ENCODE measurements at regions not wholly inside any gene's neighbourhood (a gene's known extent, or its start where the extent isn't known, plus 50 kb on each side); places are given as distances from the start of the nearest gene placed in this dataset.
A peak's percentile ranks its signal among the peaks of the same experiment; 100 is the strongest.
"Not testable (repeated sequence)": the region's sequence is repeated elsewhere in the genome, so short reads cannot be mapped to it uniquely, and the experiment has no call there.

- DNase-seq (no peak), ATAC-seq (no peak)
- intact Hi-C loops (cut with micrococcal nuclease), result no loop called here
Observed at GRCh38 chr9:73095425-73095824, 56.2 kb upstream of the ANXA1 start.

DNA sequence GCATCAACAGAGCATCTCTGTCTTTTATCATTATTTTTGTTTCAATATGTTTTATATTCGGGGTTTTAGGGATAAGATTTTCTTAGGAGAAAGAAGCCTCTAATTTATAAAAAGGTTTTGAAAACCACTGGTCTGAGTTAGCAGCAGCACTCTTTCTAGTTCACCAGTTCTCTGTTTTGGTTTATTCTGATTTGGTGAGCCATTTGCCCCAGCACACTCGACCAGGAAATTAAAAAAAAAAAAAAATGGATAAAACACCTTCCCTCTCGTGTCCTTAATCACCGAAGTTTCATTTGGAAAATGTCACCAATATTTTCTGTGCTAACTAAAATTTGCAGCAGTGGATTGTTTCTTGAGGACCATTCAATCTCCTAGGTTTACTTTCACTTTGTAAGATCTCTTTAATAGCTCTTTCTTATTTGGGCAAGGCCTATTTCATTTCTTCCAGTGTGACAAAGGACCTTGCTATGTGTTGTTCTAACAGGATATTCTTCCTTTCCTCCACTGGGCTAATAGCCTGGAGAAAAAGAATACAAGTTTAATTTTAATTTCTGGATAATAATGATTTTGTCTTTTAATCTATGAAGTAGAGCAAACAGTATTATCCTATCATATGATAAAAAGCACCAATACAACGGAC lies 57.8 kb upstream of the ANXA1 start:
- DNase-seq (no peak), ATAC-seq (peak; percentile 36)

GRCh38 chr9:73093016-73093739 lies 58.5 kb upstream of the ANXA1 start:
- intact Hi-C loops (cut with micrococcal nuclease), result no loop called here
- ATAC-seq (no peak), DNase-seq (no peak)

More for the DNA sequence above, 57.8 kb upstream of the ANXA1 start:
- intact Hi-C loops (cut with micrococcal nuclease), result no loop called here

GRCh38 chr9:73091909-73092308 lies 59.8 kb upstream of the ANXA1 start:
- ATAC-seq, result no peak
- intact Hi-C loops (cut with micrococcal nuclease), result no loop called here
- DNase-seq, result no peak

DNA sequence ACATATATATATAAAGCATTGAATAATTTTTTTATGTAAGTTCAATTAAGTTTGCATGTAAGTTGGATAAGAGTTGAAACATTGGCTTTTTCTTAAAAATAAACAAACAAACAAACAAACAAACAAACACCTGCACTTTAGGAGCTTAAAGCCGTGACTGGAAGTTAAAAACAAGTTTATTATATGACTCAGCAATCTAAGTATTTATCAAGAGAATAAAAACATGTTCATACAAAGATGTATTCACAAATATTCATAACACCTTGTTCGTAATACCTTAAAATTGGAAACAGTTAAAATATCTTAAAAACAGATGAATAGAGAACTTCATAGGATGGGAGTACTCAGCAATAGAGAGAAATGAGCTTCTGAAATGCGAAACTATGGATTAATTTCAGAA lies 61.5 kb upstream of the ANXA1 start:
- intact Hi-C loops (cut with micrococcal nuclease), result no loop called here
- DNase-seq (no peak), ATAC-seq (no peak)

DNA sequence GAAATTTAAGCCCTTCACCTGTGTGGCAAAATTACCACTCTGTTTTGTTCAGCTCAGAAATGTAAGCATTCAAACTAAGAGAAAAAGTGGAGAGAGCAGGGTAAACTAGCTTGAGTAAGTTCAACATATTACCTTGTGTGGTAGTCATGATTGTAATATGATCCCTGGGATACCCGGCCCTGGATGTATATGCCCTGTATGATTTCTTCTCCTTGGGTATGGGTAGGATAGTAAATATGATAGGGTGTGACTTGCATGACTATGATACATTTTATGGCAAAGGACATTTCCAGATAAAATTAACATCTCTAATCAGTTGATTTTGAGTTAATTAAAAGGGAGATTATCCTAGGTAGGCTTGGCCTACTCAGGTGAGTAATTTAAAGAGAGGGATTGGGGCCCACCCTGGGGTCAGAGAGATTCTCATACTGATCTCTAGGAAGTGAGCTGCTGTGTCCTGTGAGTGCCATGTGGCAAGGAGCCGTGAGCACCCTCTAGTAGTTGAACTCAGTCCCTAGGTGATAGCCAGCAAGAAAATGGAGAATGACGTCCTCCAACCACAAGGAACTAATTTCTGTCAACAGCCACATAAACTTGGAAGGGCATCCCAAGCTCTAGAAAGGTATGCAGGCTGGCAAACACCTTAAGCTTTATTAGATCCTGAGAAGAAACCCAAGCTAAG lies 62.2 kb upstream of the ANXA1 start:
- intact Hi-C loops (cut with micrococcal nuclease), result no loop called here
- DNase-seq (no peak), ATAC-seq (no peak)

DNA sequence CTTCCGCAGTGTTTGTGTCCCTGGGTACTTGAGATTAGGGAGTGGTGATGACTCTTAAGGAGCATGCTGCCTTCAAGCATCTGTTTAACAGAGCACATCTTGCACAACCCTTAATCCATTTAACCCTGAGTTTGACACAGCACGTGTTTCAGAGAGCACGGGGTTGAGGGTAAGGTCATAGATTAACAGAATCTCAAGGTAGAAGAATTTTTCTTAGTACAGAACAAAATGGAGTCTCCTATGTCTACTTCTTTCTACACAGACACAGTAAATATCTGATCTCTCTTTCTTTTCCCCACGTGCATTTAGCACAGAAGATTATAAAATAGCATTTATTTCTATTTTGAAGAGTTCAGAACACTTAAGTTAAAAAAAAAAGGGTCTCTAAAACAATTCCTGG lies 63.8 kb upstream of the ANXA1 start:
- ATAC-seq; intact Hi-C loops (cut with micrococcal nuclease); DNase-seq: not testable (repeated sequence)

GRCh38 chr9:73083519-73083918 lies 68.1 kb upstream of the ANXA1 start:
- no peak for DNase-seq
- ATAC-seq, result no peak
- intact Hi-C loops (cut with micrococcal nuclease), result loop anchor here (5.0 kb wide), 1 partner anchor 211 kb away; no protein-coding TSS in a partner anchor

- intact Hi-C loops (cut with micrococcal nuclease), result loop anchor here (5.0 kb wide), 1 partner anchor 210 kb away; no protein-coding TSS in a partner anchor
- ATAC-seq (peak; percentile 56), DNase-seq (no peak)
Observed at GRCh38 chr9:73081979-73082657, 69.5 kb upstream of the ANXA1 start.

DNA sequence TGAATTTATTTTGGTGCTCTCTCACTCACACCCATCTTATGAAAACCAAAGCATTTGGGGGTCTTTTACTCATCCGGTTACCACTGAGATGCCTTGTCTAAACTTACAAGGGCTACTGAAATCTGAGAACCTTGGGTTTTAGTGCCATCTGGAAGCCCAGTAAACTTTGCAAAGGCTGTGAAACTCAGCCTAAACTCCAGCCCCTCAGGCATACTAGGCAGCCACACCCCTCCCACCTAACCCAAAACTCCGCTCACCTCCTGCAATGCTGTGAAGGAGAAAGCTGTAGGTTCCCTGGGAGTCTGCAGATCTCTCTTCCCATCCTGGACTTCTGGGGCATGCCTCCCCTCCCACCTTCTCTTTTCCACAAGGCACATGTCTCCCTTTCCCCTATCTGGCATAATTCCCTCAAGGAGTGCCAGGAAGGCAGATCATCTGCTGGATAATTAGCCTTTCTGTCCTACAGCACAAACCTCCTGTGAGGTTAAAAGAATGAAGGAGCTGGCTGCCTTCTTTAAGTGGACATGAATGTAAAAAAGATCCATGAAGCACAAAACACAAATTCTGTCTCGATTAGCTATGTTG lies 71.5 kb upstream of the ANXA1 start:
- intact Hi-C loops (cut with micrococcal nuclease), result loop anchor here (5.0 kb wide), 1 partner anchor 208 kb away; no protein-coding TSS in a partner anchor
- ATAC-seq, result no peak
- no peak for DNase-seq

DNA sequence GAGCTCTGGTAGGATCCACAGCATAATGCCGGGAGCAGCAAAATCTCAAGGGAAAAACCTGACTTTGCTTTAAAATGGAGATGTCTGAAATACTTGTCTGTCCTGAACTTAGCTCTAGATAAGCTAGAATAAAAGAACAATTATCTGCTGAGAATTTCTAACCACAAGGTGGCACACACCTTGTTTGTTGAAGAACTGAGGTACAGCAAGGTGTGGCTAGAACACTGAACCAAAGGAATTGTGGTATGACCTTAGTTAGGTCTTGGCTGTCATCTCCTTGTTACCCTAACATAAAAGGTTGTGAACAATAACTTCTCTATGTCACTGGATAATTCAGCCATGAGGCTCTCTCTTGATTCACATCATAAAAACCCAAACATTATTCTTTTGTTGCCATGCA lies 72.3 kb upstream of the ANXA1 start:
- ATAC-seq (no peak), DNase-seq (no peak)
- intact Hi-C loops (cut with micrococcal nuclease), result no loop called here

DNA sequence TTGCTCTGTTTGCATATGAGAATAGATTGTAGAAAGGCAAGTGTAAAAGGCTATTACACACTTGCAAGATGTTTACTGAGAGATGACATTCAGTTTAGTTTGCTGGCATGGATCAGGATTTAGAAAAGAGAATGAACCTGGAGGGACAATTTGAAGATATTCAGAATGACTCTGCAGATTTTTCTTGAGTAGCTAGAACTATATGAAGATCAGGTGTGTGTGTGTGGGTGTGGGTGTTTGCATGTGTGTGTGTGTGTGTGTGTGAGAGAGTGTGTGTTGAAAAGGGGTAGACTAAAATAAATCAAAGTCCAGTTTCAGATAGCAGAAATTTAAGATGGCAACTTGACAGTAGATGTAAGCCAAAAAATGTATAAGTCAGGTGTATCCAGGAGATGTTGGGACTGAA lies 74.0 kb upstream of the ANXA1 start:
- intact Hi-C loops (cut with micrococcal nuclease), result no loop called here
- DNase-seq (no peak), ATAC-seq (no peak)

DNA sequence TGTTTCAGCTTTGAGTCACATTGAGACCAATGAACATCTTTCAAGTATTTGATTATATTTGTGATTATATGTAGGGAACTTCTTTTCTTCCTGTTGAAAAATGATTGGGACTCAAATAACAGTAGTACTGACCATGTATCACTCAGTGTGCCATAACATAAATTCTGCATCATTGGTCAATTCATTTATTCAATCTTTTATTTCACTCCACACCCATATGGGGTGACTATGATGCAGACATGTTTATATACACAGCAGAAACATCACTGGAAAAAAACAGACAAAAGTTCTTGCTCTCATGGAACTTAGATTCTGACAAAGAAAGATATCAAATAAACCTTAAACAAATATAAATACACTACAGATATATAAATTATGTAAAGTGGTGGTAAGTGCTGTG lies 74.7 kb upstream of the ANXA1 start:
- intact Hi-C loops (cut with micrococcal nuclease), result no loop called here
- ATAC-seq, result no peak
- no peak for DNase-seq

DNA sequence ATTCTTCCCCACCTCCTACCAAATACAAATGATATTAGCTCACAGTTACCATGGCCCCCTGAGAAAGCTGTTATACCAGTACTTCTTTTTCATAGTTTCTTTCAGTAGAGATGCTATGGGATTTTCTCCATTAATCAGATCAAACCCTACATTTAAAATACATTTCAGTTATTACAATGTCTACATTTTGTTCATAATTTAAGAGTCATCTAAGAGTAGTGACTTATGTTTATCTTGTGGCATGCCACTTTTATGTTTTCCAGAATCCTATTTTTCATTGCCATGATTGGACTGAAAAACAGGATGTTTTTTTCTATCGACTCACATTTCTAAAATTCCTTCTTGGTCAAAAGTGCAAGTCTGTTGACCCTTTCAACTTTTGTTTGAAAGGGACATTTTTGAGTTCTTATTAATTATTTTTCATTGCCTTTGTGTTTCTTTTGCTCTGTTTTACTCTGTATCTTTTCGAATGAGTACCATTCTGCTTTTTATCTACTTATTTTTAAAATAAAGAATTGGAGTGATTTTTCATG lies 77.4 kb upstream of the ANXA1 start:
- intact Hi-C loops (cut with micrococcal nuclease), result no loop called here
- no peak for ATAC-seq
- DNase-seq, result no peak

DNA sequence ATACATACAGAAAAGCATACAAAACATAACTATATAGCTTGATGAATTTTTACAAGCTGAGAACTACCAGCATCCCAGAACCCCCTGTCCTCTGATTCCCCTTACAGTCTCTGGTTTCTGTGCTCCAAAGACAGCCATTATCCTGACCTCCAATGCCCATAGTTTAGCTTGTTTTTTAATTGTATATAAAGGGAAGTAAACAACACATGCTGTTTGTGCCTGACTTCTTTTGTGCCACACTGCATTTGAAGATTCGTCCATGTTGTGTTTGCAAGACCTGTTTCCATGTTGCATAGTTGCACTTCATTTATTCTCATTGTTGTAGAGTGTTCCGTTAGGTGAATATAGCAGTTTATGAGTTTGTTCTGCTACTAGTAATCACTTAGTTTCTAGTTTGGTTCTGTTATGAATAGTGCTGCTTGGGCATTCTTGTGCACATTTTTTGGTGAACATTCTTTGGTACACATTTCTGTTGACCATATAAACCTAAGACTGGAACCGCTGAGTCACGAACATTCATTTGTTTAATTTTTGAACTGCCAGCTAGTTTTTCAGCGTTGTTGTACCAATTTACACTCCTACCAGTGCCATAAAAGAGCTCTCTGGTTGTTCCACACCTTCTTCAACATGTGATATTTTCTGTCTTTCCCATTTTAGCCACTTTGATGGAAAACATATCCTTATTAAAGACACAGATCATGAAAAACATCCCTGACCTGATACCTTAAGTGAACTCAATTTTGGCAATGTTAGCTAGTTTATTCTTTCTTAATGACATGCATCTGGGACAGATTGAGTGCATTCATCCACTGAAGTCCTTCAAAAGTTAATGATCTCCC lies 78.1 kb upstream of the ANXA1 start:
- ATAC-seq (no peak), DNase-seq (no peak)
- intact Hi-C loops (cut with micrococcal nuclease), result no loop called here

GRCh38 chr9:73067074-73067473 lies 84.6 kb upstream of the ANXA1 start:
- ATAC-seq, result no peak
- intact Hi-C loops (cut with micrococcal nuclease), result no loop called here

DNA sequence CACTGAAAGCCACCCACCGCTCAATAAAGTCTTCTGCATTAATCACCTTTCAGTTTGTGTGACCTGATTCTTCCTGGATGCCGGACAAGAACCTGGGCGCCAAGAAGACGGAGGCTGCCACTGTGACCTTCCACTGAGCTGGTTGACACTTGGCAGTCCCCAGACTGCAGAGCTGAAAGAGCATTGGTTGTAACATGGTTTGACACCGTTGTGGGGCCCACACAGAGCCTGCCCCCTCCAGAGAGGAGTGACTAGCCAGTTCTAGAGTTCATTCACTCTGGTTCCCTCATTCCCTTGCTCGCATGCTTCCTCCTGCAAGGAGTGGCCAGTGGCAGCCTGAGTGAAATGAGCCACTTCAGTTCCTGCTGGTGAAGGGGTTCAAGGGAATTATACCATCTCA lies 86.2 kb upstream of the ANXA1 start:
- ATAC-seq, result no peak
- intact Hi-C loops (cut with micrococcal nuclease), result no loop called here

More at GRCh38 chr9:73067074-73067473, 84.6 kb upstream of the ANXA1 start:
- DNase-seq, result no peak

DNA sequence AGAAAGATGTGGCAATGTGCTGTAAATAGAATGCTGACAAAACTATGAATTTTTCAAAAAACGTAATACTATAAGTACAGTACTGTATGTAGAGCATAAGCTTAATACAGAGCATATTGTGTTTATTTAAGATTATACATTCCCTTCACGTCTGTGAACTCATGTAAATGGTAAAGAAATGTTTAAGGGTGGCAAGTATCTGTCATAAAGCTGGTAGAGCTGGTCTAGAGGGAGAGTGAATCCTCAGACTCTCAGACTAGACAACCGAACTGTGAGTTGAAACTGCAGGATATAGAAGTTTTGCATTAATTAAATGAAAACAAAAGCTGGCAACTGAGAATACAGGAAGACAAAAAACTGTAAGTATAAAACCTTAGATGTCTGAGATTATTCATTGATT lies 87.3 kb upstream of the ANXA1 start:
- intact Hi-C loops (cut with micrococcal nuclease), result no loop called here
- ATAC-seq (no peak), DNase-seq (no peak)

More for the DNA sequence above, 86.2 kb upstream of the ANXA1 start:
- no peak for DNase-seq
